SK-N-SH treated with all-trans-retinoic acid at 6 μM for 48 hours (cell line): ENCODE measurements at regions not wholly inside any gene's neighbourhood (a gene's known extent, or its start where the extent isn't known, plus 50 kb on each side); places are given as distances from the start of the nearest gene placed in this dataset.

Source experiments
- ATAC-seq: fragments of 200-7000 bp; cut with Tn5 transposase; 3 replicates; pipeline ENCODE4 v1.9.1; 2020; ENCODE audit warnings: mild to moderate bottlenecking, moderate library complexity
- BACH2 ChIP-seq: fragments of 250-450 bp; sonication (Bioruptor Pico); IDR thresholded peaks from 2 replicates; pipeline ENCODE4 v1.9.0; 2021; ENCODE audit warnings: mild to moderate bottlenecking, borderline replicate concordance
- CREB5 ChIP-seq: fragments of 250-450 bp; sonication (Bioruptor Pico); IDR thresholded peaks from 2 replicates; pipeline ENCODE4 v1.5.1; 2020; ENCODE audit warnings: low read depth, mild to moderate bottlenecking, moderate library complexity
- CSDC2 ChIP-seq: fragments of 250-450 bp; sonication (Bioruptor Pico); IDR thresholded peaks from 2 replicates; pipeline ENCODE4 v1.5.0; 2020; ENCODE audit warnings: mild to moderate bottlenecking, moderate library complexity
- CSRNP3 ChIP-seq: fragments of 250-450 bp; sonication (Bioruptor Pico); IDR thresholded peaks from 2 replicates; pipeline ENCODE4 v1.5.1; 2021; ENCODE audit warnings: mild to moderate bottlenecking, moderate library complexity
- ESRRG ChIP-seq: fragments of 250-450 bp; sonication (Bioruptor Pico); IDR thresholded peaks from 2 replicates; pipeline ENCODE4 v1.6.1; 2021; ENCODE audit warnings: mild to moderate bottlenecking
- ISL1 ChIP-seq: fragments of 250-450 bp; sonication (Bioruptor Pico); IDR thresholded peaks from 2 replicates; pipeline ENCODE4 v2.1.2; 2022; ENCODE audit warnings: mild to moderate bottlenecking, moderate library complexity
- OSR1 ChIP-seq: fragments of 250-450 bp; sonication (Bioruptor Pico); IDR thresholded peaks from 2 replicates; pipeline ENCODE4 v1.8.0; 2022; ENCODE audit warnings: moderate library complexity, mild to moderate bottlenecking, inconsistent platforms
- POU6F1 ChIP-seq: fragments of 250-450 bp; sonication (Bioruptor Pico); IDR thresholded peaks from 2 replicates; pipeline ENCODE4 v1.8.0; 2021; ENCODE audit warnings: low read depth, mild to moderate bottlenecking, moderate library complexity, borderline replicate concordance
- PPARA ChIP-seq: fragments of 250-450 bp; sonication (Bioruptor Pico); IDR thresholded peaks from 2 replicates; pipeline ENCODE4 v1.5.0; 2020; ENCODE audit warnings: mild to moderate bottlenecking, borderline replicate concordance
- SNAI2 ChIP-seq: fragments of 250-450 bp; sonication (Bioruptor Pico); IDR thresholded peaks from 2 replicates; pipeline ENCODE4 v1.5.0; 2020; ENCODE audit warnings: mild to moderate bottlenecking, moderate library complexity
- TCF4 ChIP-seq: fragments of 250-450 bp; sonication (Bioruptor Pico); IDR thresholded peaks from 2 replicates; pipeline ENCODE4 v1.8.0; 2021; ENCODE audit warnings: mild to moderate bottlenecking, moderate library complexity, borderline replicate concordance
- TOX ChIP-seq: fragments of 250-450 bp; sonication (Bioruptor Pico); IDR thresholded peaks from 2 replicates; pipeline ENCODE4 v1.8.0; 2021; ENCODE audit warnings: mild to moderate bottlenecking, moderate library complexity, borderline replicate concordance
- TSHZ2 ChIP-seq: fragments of 250-450 bp; sonication (Bioruptor Pico); IDR thresholded peaks from 2 replicates; pipeline ENCODE4 v1.5.0; 2020; ENCODE audit warnings: mild to moderate bottlenecking, moderate library complexity
- ZC3H10 ChIP-seq: fragments of 250-450 bp; sonication (Bioruptor Pico); IDR thresholded peaks from 2 replicates; pipeline ENCODE4 v1.5.1; 2021; ENCODE audit warnings: mild to moderate bottlenecking, moderate library complexity
- ZFP3 ChIP-seq: fragments of 250-450 bp; sonication (Bioruptor Pico); IDR thresholded peaks from 2 replicates; pipeline ENCODE4 v1.5.0; 2020; ENCODE audit warnings: mild to moderate bottlenecking, moderate library complexity
- ZFP30 ChIP-seq: fragments of 450-650 bp; formaldehyde crosslinking; IDR thresholded peaks from 2 replicates; pipeline ENCODE4 v1.5.0; 2022; ENCODE audit warnings: mild to moderate bottlenecking, moderate library complexity
- ZNF8 ChIP-seq: fragments of 450-650 bp; formaldehyde crosslinking; IDR thresholded peaks from 2 replicates; pipeline ENCODE4 v1.5.0; 2020; ENCODE audit warnings: mild to moderate bottlenecking, moderate library complexity
- TF ChIP-seq, protein P1 (sequence below): fragments of 250-450 bp; sonication (Bioruptor Pico); IDR thresholded peaks from 2 replicates; pipeline ENCODE4 v1.8.0; 2020; ENCODE audit warnings: mild to moderate bottlenecking, moderate library complexity, borderline replicate concordance

DNA sequence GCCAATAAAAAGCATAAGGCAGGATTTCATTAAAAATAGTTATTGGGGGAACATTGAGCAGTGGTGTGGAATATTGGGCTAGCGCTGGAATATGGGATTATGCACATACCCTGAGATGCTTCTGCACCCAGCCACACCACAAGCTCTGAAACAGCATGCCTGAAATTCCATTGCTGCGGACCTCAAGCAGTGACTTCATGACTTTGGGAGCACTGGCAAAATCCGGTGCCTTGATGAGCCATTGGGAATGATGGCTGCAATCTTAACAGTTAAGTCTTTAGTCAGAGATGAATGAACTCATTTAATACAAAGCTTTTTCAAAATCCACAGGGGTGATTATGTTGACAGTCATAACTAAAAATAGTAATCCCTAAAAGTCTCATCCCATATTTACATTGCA is 274.7 kb upstream of the MTPN start:
- TF ChIP-seq ESRRG (CRISPR knock-in tag), result no peak
- TF ChIP-seq POU6F1 (CRISPR knock-in tag), result no peak
- TF ChIP-seq CSDC2 (CRISPR knock-in tag), result no peak
- TF ChIP-seq TSHZ2, result no peak
- TF ChIP-seq ZFP3 (CRISPR knock-in tag), result no peak
- TF ChIP-seq CSRNP3 (CRISPR knock-in tag), result no peak
- ATAC-seq, result no peak

DNA sequence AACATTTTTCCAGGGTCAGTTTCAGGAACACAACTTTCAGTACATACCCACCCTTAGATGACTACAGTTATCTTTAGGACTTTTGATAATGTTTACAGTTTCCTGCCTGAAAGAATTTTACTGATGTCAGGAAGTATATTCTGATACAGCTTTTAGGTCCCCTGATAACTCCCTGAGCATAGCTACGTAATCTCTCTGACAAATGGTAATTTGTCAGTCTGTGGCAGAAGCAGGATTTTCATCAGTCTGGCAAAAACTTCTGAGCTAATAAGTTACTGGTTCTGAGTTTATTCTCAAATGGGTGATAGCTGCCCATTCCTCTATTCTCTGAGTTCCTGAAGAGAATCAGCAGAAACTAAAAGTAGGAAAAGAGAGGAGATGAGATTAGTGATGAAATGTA is 270.1 kb upstream of the MTPN start:
- ATAC-seq, result no peak

More for the DNA sequence above, 270.1 kb upstream of the MTPN start:
- TF ChIP-seq CSDC2 (CRISPR knock-in tag), result no peak
- no peak for TF ChIP-seq ESRRG (CRISPR knock-in tag)
- no peak for TF ChIP-seq ZFP30
- no peak for TF ChIP-seq OSR1
- TF ChIP-seq ISL1 (CRISPR knock-in tag), result no peak
- no peak for TF ChIP-seq SNAI2 (CRISPR knock-in tag)
- TF ChIP-seq ZNF8 (CRISPR knock-in tag), result no peak
- TF ChIP-seq CREB5 (CRISPR knock-in tag), result no peak
- TF ChIP-seq POU6F1 (CRISPR knock-in tag), result no peak
- no peak for TF ChIP-seq TOX (CRISPR knock-in tag)
- no peak for TF ChIP-seq ZC3H10 (CRISPR knock-in tag)
- TF ChIP-seq TCF4, result no peak
- no peak for TF ChIP-seq TSHZ2
- TF ChIP-seq PPARA (CRISPR knock-in tag), result no peak
- no peak for TF ChIP-seq BACH2 (CRISPR knock-in tag)
- TF ChIP-seq, protein P1, sequence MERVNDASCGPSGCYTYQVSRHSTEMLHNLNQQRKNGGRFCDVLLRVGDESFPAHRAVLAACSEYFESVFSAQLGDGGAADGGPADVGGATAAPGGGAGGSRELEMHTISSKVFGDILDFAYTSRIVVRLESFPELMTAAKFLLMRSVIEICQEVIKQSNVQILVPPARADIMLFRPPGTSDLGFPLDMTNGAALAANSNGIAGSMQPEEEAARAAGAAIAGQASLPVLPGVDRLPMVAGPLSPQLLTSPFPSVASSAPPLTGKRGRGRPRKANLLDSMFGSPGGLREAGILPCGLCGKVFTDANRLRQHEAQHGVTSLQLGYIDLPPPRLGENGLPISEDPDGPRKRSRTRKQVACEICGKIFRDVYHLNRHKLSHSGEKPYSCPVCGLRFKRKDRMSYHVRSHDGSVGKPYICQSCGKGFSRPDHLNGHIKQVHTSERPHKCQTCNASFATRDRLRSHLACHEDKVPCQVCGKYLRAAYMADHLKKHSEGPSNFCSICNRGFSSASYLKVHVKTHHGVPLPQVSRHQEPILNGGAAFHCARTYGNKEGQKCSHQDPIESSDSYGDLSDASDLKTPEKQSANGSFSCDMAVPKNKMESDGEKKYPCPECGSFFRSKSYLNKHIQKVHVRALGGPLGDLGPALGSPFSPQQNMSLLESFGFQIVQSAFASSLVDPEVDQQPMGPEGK (CRISPR knock-in tag), result no peak
- TF ChIP-seq ZFP3 (CRISPR knock-in tag), result no peak
